ENCODE measurements at regions not wholly inside any gene's neighbourhood (a gene's known extent, or its start where the extent isn't known, plus 50 kb on each side); places are given as distances from the start of the nearest gene placed in this dataset.
A peak's percentile ranks its signal among the peaks of the same experiment; 100 is the strongest.

- Histone ChIP-seq H3K79me2 (ENCODE audit: control insufficient read depth, insufficient read depth, low read length) (no peaks in the 10 kb centered on the region), H3K36me3 (ENCODE audit: control insufficient read depth, insufficient read depth, low read length) (no peaks in the 10 kb centered on the region), H3K4me1 (ENCODE audit: control insufficient read depth, extremely low read depth, insufficient read depth, low read length) (peaks cover 2% of the 10 kb centered on the region), H3K9ac (ENCODE audit: insufficient read depth, low read length) (no peak overlapping the region), H3K4me2 (ENCODE audit: extremely low read depth, insufficient read depth, low read length) (no peak overlapping the region), H4K20me1 (ENCODE audit: control insufficient read depth, extremely low read depth, insufficient read depth, low read length) (no peaks in the 10 kb centered on the region), H2AFZ (ENCODE audit: low read length) (no peak overlapping the region), H3K9me3 (ENCODE audit: control insufficient read depth, insufficient read depth, low read depth, low read length) (no peaks in the 10 kb centered on the region), H3K4me3 (replicated peaks in 1 of 4; ENCODE audit: control extremely low read depth in 1 of 4, insufficient read depth in 1 of 4, low read depth in 3 of 4, low read length in 4 of 4) (no peak overlapping the region), H3K27me3 (ENCODE audit: control insufficient read depth, insufficient read depth, low read length) (no peaks in the 10 kb centered on the region), H3K27ac (ENCODE audit: insufficient read depth, low read length) (no peak overlapping the region)
- DNase-seq (ENCODE audit: low read depth in 2 of 2): peak; percentile 31 to 53
- no peak for TF ChIP-seq EZH2 (IDR thresholded peaks at IDR 0.05; ENCODE audit: low read length, missing control alignments)
- TF ChIP-seq CTCF (conservative IDR thresholded peaks at IDR 0.05 in 1 of 2, IDR thresholded peaks at IDR 0.05 in 1 of 2; ENCODE audit: low read depth in 1 of 2, low read length in 2 of 2): no peak
Observed at GRCh38 chr21:41631564-41632461, 123.9 kb upstream of the TMPRSS2 start.

GRCh38 chr21:41630917-41631316 lies 123.0 kb upstream of the TMPRSS2 start:
- Histone ChIP-seq H3K9me3 (ENCODE audit: control insufficient read depth, insufficient read depth, low read depth, low read length) (no peaks in the 10 kb centered on the region), H3K4me2 (ENCODE audit: extremely low read depth, insufficient read depth, low read length) (no peak overlapping the region), H3K4me3 (replicated peaks in 1 of 4; ENCODE audit: control extremely low read depth in 1 of 4, insufficient read depth in 1 of 4, low read depth in 3 of 4, low read length in 4 of 4) (no peak overlapping the region), H3K27ac (ENCODE audit: insufficient read depth, low read length) (no peak overlapping the region), H3K36me3 (ENCODE audit: control insufficient read depth, insufficient read depth, low read length) (no peaks in the 10 kb centered on the region), H3K4me1 (ENCODE audit: control insufficient read depth, extremely low read depth, insufficient read depth, low read length) (peaks cover 2% of the 10 kb centered on the region), H3K9ac (ENCODE audit: insufficient read depth, low read length) (no peak overlapping the region), H2AFZ (ENCODE audit: low read length) (no peak overlapping the region), H4K20me1 (ENCODE audit: control insufficient read depth, extremely low read depth, insufficient read depth, low read length) (no peaks in the 10 kb centered on the region), H3K79me2 (ENCODE audit: control insufficient read depth, insufficient read depth, low read length) (no peaks in the 10 kb centered on the region), H3K27me3 (ENCODE audit: control insufficient read depth, insufficient read depth, low read length) (peaks cover 2% of the 10 kb centered on the region)
- no peak for DNase-seq (ENCODE audit: low read depth in 2 of 2)
- no peak for TF ChIP-seq CTCF (conservative IDR thresholded peaks at IDR 0.05 in 1 of 2, IDR thresholded peaks at IDR 0.05 in 1 of 2; ENCODE audit: low read depth in 1 of 2, low read length in 2 of 2)
- no peak for TF ChIP-seq EZH2 (IDR thresholded peaks at IDR 0.05; ENCODE audit: low read length, missing control alignments)

DNA sequence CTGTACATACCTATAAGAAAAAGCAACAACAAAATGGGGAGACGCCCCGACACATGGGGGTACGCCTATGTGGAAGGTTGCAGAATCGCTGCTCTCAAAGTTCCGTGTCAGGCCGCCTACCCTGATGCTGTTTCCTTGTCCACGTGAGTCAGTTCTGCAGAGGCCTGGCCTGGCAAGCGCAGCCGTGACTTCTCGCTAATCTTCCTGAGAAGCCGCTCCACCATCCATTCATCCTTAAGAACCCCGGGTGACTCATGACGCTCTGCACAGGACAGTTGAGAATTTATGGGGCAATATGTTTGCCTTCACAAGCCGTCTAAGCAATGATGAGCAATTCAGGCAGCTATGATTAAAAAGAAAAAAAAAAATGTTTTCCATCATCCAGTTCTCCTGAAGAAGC lies 122.3 kb upstream of the TMPRSS2 start:
- no peaks in the 10 kb centered on the region for H3K9me3 ChIP-seq (ENCODE audit: control insufficient read depth, insufficient read depth, low read depth, low read length)
- TF ChIP-seq CTCF (conservative IDR thresholded peaks at IDR 0.05 in 1 of 2, IDR thresholded peaks at IDR 0.05 in 1 of 2; ENCODE audit: low read depth in 1 of 2, low read length in 2 of 2) (no peak), EZH2 (IDR thresholded peaks at IDR 0.05; ENCODE audit: low read length, missing control alignments) (no peak)
- H2AFZ ChIP-seq (ENCODE audit: low read length): no peak overlapping the region

More for the DNA sequence above, 122.3 kb upstream of the TMPRSS2 start:
- Histone ChIP-seq H3K27ac (ENCODE audit: insufficient read depth, low read length) (no peak overlapping the region), H3K4me2 (ENCODE audit: extremely low read depth, insufficient read depth, low read length) (no peak overlapping the region), H3K4me1 (ENCODE audit: control insufficient read depth, extremely low read depth, insufficient read depth, low read length) (peaks cover 2% of the 10 kb centered on the region), H4K20me1 (ENCODE audit: control insufficient read depth, extremely low read depth, insufficient read depth, low read length) (no peaks in the 10 kb centered on the region), H3K9ac (ENCODE audit: insufficient read depth, low read length) (no peak overlapping the region), H3K36me3 (ENCODE audit: control insufficient read depth, insufficient read depth, low read length) (no peaks in the 10 kb centered on the region), H3K4me3 (replicated peaks in 1 of 4; ENCODE audit: control extremely low read depth in 1 of 4, insufficient read depth in 1 of 4, low read depth in 3 of 4, low read length in 4 of 4) (no peak overlapping the region), H3K27me3 (ENCODE audit: control insufficient read depth, insufficient read depth, low read length) (peaks cover 5% of the 10 kb centered on the region), H3K79me2 (ENCODE audit: control insufficient read depth, insufficient read depth, low read length) (no peaks in the 10 kb centered on the region)
- peak; percentile 96 to 100 for DNase-seq (ENCODE audit: low read depth in 2 of 2)

All from fibroblast of lung (primary cell).